ENCODE measurements at regions not wholly inside any gene's neighbourhood (a gene's known extent, or its start where the extent isn't known, plus 50 kb on each side); places are given as distances from the start of the nearest gene placed in this dataset.

- no peak for DNase-seq (ENCODE audit: low spot score)
These were observed 84.4 kb upstream of the TNS3 start for GRCh38 chr7:47666164-47666862.

GRCh38 chr7:47664650-47665195 is 82.8 kb upstream of the TNS3 start:
- no peak for DNase-seq (ENCODE audit: low spot score)

GRCh38 chr7:47663851-47664250 is 81.9 kb upstream of the TNS3 start:
- no peak for DNase-seq (ENCODE audit: low spot score)

GRCh38 chr7:47663213-47663612 is 81.3 kb upstream of the TNS3 start:
- DNase-seq (ENCODE audit: low spot score) = no peak

GRCh38 chr7:47661051-47661714 is 79.3 kb upstream of the TNS3 start:
- DNase-seq (ENCODE audit: low spot score) = no peak

- no peak for DNase-seq (ENCODE audit: low spot score)
These were observed 78.0 kb upstream of the TNS3 start for GRCh38 chr7:47659664-47660462.

GRCh38 chr7:47658886-47659635 is 77.2 kb upstream of the TNS3 start:
- no peak for DNase-seq (ENCODE audit: low spot score)

GRCh38 chr7:47657126-47657525 is 75.2 kb upstream of the TNS3 start:
- DNase-seq (ENCODE audit: low spot score) = no peak

GRCh38 chr7:47654672-47655298 is 72.9 kb upstream of the TNS3 start:
- DNase-seq (ENCODE audit: low spot score) = no peak

- no peak for DNase-seq (ENCODE audit: low spot score)
These were observed 71.9 kb upstream of the TNS3 start for GRCh38 chr7:47653550-47654411.

- DNase-seq (ENCODE audit: low spot score) = no peak
These were observed 70.7 kb upstream of the TNS3 start for GRCh38 chr7:47652591-47652990.

GRCh38 chr7:47651355-47652317 is 69.7 kb upstream of the TNS3 start:
- no peak for DNase-seq (ENCODE audit: low spot score)

GRCh38 chr7:47649919-47650318 is 68.0 kb upstream of the TNS3 start:
- no peak for DNase-seq (ENCODE audit: low spot score)

GRCh38 chr7:47648275-47648925 is 66.5 kb upstream of the TNS3 start:
- DNase-seq (ENCODE audit: low spot score) = no peak

GRCh38 chr7:47647918-47648250 is 66.0 kb upstream of the TNS3 start:
- DNase-seq (ENCODE audit: low spot score) = no peak

- no peak for DNase-seq (ENCODE audit: low spot score)
These were observed 65.4 kb upstream of the TNS3 start for GRCh38 chr7:47647181-47647917.

- DNase-seq (ENCODE audit: low spot score) = no peak
These were observed 61.9 kb upstream of the TNS3 start for GRCh38 chr7:47643716-47644400.

Data from mesenteric fat pad (tissue), 1 donor.